Activated naive CD4-positive, alpha-beta T cell treated with anti-CD3 and anti-CD28 coated beads for 36 hours (primary cell): ENCODE measurements at regions not wholly inside any gene's neighbourhood (a gene's known extent, or its start where the extent isn't known, plus 50 kb on each side); places are given as distances from the start of the nearest gene placed in this dataset.

Experiments used
- CTCF ChIA-PET: fragments of 350-600 bp; sonication (Branson Sonifier 250); formaldehyde crosslinking; loops from one replicate; lab custom pipeline; 2021; ENCODE audit warnings: antibody characterized with exemption; lab: Charles Lee
- DNase-seq: peaks from one replicate; pipeline ENCODE4 v3.0.0-alpha.2; 2020
- H3K27ac Mint-ChIP-seq: one replicate; pipeline ENCODE4 v1.8.0; 2021; ENCODE audit warnings: mild to moderate bottlenecking, mixed read lengths
- H3K27me3 Mint-ChIP-seq: one replicate; pipeline ENCODE4 v1.8.0; 2021; ENCODE audit warnings: low read depth, mixed read lengths
- H3K36me3 Mint-ChIP-seq: one replicate; pipeline ENCODE4 v1.8.0; 2021; ENCODE audit warnings: low read depth, mixed read lengths
- H3K4me1 Mint-ChIP-seq: one replicate; pipeline ENCODE4 v1.8.0; 2021; ENCODE audit warnings: low read depth, mixed read lengths
- H3K4me3 Mint-ChIP-seq: one replicate; pipeline ENCODE4 v1.8.0; 2021; ENCODE audit warnings: mild to moderate bottlenecking, moderate library complexity, mixed read lengths
- H3K9me3 Mint-ChIP-seq: one replicate; pipeline ENCODE4 v1.8.0; 2021; ENCODE audit warnings: mixed read lengths
- intact Hi-C: fragments of 100-400 bp; cut with micrococcal nuclease; formaldehyde crosslinking; loops from one replicate; pipeline ENCODE4 v1.15.1; 2023

DNA sequence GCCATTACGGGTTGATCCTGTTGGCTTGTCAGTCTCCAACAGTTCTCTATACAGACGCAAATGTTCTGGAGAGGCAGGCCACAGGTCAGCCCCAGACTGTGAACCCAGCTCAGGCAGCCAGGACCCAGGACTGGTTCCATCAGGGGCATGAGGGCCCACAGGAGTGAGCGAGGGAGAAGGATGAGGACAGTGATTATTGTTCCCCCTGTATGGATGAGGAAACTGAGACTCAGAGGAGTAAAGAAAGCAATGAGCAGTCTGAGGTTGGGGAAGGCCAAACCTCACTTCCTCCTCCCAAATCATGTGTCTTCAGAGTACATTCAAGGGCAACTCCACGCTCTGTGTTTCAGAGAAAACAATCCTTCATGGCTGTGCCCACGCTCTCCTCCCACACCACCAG is 121.9 kb downstream of the RPLP1 start:
- Mint-ChIP-seq H3K4me1 (peaks cover 30% of the 10 kb centered on the region), H3K4me3 (no peak overlapping the region), H3K27ac (peak overlapping the region; percentile 69), H3K36me3 (no peaks in the 10 kb centered on the region), H3K9me3 (no peaks in the 10 kb centered on the region), H3K27me3 (no peaks in the 10 kb centered on the region)
- intact Hi-C loops = loop anchor here (1.0 to 10.0 kb wide), 8 partner anchors 51 to 683 kb away; partner anchors contain the start of gene TLE3
- CTCF ChIA-PET = no interaction called here
- peak; percentile 34 for DNase-seq

DNA sequence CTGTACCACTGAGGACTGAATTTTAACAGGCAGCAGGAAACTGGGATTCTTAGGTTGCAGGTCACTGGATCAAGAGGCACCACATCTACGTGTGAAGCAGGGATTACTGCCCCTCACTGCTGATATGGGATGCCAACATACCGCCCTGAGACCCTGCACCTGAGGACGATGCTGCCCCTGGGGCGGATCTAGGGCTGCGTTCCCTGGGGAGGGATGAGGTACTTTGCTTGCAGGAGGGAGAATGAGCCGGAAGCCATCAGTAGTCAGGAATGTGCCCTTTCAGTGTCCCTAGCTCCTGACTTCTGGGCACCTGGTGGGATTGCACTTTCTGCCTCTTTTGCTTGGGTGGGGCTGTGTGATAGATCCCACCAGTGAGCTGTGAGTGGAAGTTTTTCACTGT is 122.8 kb downstream of the RPLP1 start:
- Mint-ChIP-seq H3K27me3 (no peaks in the 10 kb centered on the region), H3K36me3 (no peaks in the 10 kb centered on the region), H3K4me1 (peaks cover 30% of the 10 kb centered on the region), H3K27ac (peak overlapping the region; percentile 17), H3K9me3 (no peaks in the 10 kb centered on the region), H3K4me3 (no peak overlapping the region)
- intact Hi-C loops = loop anchor here (2.0 to 10.0 kb wide), 4 partner anchors 101 to 917 kb away; no protein-coding TSS in a partner anchor
- no peak for DNase-seq
- CTCF ChIA-PET = interaction anchor here (0.7 to 2.1 kb wide), 7 partner anchors 94 to 1148 kb away, joined by 3 to 5 read pairs (median 3); no protein-coding TSS in a partner anchor

DNA sequence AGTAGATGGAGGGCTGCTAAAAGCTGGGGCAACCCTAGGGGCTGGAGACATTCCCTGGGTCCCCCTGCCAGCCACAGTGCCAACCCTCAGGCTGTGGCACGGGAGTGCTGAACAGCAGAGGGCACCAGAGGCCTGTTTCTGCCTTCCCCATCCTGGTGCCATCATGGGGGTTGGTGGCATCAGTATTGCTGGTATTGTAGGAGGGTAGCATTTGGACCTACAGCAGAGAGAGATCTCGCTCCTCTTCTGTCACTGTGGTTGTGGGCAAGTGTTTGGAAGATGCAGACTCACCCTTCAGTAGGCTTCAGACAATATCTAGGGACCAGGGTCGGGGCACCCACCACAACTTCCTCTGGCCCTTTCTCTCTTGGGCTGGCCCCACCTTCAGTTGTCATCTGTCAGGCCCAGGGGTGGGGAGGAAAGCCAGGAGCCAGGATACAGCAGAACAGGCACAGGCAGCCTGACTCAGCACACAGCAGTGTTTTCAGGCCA is 123.5 kb downstream of the RPLP1 start:
- Mint-ChIP-seq H3K9me3 (no peaks in the 10 kb centered on the region), H3K27me3 (no peaks in the 10 kb centered on the region), H3K4me1 (peaks cover 30% of the 10 kb centered on the region), H3K4me3 (no peak overlapping the region), H3K36me3 (no peaks in the 10 kb centered on the region), H3K27ac (peak overlapping the region; percentile 17)
- DNase-seq = peak; percentile 82
- intact Hi-C loops = loop anchor here (2.0 to 10.0 kb wide), 4 partner anchors 379 to 916 kb away; no protein-coding TSS in a partner anchor
- CTCF ChIA-PET = interaction anchor here (0.7 to 2.1 kb wide), 11 partner anchors 17 to 1147 kb away, joined by 3 to 5 read pairs (median 3); no protein-coding TSS in a partner anchor

DNA sequence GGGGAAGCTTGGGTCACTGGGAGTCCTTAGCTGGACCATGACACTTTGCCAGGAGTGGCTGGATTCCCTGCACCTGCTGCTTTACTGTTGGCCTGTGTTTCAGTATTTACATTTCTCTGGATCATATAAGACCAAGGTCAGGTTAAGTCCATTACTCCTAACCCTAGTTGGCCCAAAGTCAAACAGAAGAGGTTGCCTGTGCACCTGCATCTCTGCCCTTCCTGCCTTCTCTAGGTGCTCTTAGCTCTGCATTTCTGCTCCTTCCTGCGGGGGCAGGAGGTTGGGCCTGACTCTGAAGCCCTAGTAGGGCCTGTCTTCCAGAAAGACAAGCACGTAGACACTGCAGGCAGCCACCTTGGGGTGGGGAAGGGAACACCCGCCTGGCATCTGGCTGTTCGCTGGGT is 124.3 kb downstream of the RPLP1 start:
- CTCF ChIA-PET = interaction anchor here (0.6 to 2.1 kb wide), 16 partner anchors 15 to 912 kb away, joined by 3 to 7 read pairs (median 3); no protein-coding TSS in a partner anchor
- DNase-seq = peak; percentile 27
- intact Hi-C loops = loop anchor here (2.0 to 10.0 kb wide), 4 partner anchors 378 to 915 kb away; no protein-coding TSS in a partner anchor
- Mint-ChIP-seq H3K27ac (no peak overlapping the region), H3K27me3 (no peaks in the 10 kb centered on the region), H3K4me3 (no peak overlapping the region), H3K36me3 (no peaks in the 10 kb centered on the region), H3K4me1 (peaks cover 30% of the 10 kb centered on the region), H3K9me3 (no peaks in the 10 kb centered on the region)

DNA sequence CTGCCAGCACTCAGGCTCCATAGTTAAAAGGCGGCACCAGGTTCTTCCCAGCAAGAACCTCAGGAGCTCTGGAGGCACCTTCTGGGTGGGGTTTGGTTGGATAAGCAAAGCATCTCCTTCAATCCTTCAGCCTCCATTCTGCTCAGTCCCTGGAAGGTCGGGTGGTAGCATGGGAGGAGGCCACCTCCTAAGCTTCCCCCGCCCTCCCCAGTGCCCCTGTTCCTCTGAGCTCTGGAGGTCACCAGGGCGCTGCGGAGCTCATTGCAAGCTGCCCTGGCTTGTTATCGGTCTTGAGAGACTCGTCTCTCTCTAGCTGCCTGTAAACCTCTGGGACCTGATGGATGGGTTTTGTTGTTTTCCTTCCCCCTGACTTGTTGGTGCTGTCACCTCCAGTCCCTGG is 124.8 kb downstream of the RPLP1 start:
- no peak overlapping the region for H3K27ac Mint-ChIP-seq
- H3K36me3 Mint-ChIP-seq = no peaks in the 10 kb centered on the region
- H3K4me3 Mint-ChIP-seq = no peak overlapping the region

DNA sequence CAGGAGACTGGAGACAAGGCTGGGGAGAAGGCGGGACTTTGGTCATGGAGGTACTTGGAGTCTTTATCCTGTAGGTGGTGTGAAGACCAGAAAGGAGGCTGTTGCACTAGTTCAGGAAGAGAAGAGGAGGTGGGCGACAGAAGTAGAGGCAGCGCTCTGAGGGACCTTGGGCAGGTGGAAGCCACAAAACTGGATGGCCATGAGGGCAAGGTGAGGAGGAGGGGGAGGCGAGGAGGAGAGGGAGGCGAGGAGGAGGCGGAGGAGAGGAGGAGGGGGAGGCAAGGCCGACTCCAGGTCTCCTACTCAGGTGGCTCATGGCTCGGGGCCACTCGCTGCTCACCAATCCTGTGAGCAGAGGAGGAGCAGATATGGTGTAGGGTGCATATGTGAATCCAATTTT is 125.6 kb downstream of the RPLP1 start:
- CTCF ChIA-PET = no interaction called here

More for the DNA sequence above, 124.8 kb downstream of the RPLP1 start:
- Mint-ChIP-seq H3K27me3 (no peaks in the 10 kb centered on the region), H3K9me3 (no peaks in the 10 kb centered on the region), H3K4me1 (peaks cover 30% of the 10 kb centered on the region)
- no peak for DNase-seq
- CTCF ChIA-PET = interaction anchor here (0.6 to 2.1 kb wide), 9 partner anchors 16 to 912 kb away, joined by 3 to 7 read pairs (median 4); no protein-coding TSS in a partner anchor
- intact Hi-C loops = loop anchor here (2.0 to 10.0 kb wide), 4 partner anchors 377 to 915 kb away; no protein-coding TSS in a partner anchor

DNA sequence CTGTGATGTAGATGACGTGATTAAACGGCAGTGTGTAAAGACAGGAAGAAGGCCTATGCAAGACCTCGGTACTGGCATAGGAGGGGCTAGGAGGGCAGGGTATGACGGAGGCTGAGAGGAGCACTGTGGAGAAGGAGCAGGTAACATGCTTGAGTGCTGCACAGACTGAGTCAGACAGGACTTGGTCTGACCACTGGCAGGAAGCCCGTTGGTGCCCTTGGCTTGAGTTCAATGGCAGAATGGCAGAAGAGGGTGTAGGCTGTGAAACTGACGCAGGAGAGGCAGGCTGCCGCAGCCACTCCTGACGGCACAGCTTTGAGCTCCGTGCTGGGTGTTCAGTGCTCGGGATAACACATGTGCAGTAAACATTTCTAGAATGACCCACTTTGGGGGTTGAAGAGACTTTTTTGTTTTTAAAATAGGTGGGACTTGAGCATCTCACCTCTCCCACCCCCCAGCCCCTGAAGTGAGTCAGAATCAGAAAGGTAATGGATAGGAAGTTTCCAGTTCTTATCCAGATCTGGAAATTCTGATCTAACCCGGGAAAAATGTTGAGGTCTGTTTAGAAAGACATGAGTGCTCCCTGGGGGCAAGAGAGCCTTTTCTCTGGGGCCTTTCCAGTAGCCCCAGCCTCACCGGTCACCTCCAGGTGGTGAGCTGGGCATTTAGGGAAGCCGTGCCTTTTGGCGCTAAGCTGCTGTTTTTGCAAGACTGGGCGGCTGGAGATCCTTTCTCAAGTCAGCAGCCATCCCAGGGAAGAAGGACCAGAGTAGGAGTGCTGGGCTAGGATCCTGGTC is 126.4 kb downstream of the RPLP1 start:
- intact Hi-C loops = loop anchor here (5.0 to 10.0 kb wide), 3 partner anchors 376 to 913 kb away; no protein-coding TSS in a partner anchor
- peaks cover 28% of the 10 kb centered on the region for H3K4me1 Mint-ChIP-seq
- no peak overlapping the region for H3K27ac Mint-ChIP-seq
- H3K36me3 Mint-ChIP-seq = no peaks in the 10 kb centered on the region
- H3K4me3 Mint-ChIP-seq = no peak overlapping the region
- no peaks in the 10 kb centered on the region for H3K27me3 Mint-ChIP-seq
- CTCF ChIA-PET = no interaction called here
- DNase-seq = no peak
- H3K9me3 Mint-ChIP-seq = no peaks in the 10 kb centered on the region

More for the DNA sequence above, 125.6 kb downstream of the RPLP1 start:
- Mint-ChIP-seq H3K27ac (no peak overlapping the region), H3K27me3 (no peaks in the 10 kb centered on the region), H3K9me3 (no peaks in the 10 kb centered on the region), H3K36me3 (no peaks in the 10 kb centered on the region), H3K4me1 (peaks cover 30% of the 10 kb centered on the region), H3K4me3 (no peak overlapping the region)
- no peak for DNase-seq
- intact Hi-C loops = loop anchor here (5.0 to 10.0 kb wide), 3 partner anchors 377 to 914 kb away; no protein-coding TSS in a partner anchor

DNA sequence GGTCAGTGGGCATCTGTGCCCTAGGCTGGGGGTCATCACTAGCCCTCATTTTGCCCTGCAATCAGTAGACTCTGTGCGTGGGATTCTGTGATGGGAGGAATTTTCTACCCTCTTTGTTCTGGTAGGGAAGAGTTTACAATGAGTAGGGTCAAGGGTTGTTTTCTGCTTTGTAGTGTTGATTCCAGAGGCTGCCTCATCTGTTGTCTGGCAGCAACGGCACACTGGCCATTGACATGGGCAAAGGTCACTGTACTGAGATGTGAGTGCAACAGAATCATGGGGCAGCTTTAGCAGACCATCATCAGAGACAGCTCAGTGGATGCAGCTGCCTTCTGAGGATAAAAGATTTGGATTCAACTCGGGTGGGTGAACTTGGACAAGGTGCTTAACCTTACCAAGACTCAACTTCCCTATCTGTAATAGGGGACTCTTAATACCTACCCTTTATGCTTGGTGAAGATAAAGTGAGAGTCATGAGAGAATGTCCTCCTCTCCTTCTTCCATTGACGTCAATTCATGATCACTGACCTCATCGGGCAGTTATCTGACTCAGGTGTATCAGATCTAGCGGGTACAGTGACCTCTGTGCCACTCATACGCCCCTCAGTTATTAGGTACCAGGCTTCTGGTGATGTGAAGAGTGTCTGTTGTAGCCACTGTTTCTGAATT is 127.5 kb downstream of the RPLP1 start:
- Mint-ChIP-seq H3K27me3 (no peaks in the 10 kb centered on the region), H3K9me3 (no peaks in the 10 kb centered on the region)
- intact Hi-C loops = loop anchor here (5.0 to 10.0 kb wide), 3 partner anchors 375 to 912 kb away; no protein-coding TSS in a partner anchor

DNA sequence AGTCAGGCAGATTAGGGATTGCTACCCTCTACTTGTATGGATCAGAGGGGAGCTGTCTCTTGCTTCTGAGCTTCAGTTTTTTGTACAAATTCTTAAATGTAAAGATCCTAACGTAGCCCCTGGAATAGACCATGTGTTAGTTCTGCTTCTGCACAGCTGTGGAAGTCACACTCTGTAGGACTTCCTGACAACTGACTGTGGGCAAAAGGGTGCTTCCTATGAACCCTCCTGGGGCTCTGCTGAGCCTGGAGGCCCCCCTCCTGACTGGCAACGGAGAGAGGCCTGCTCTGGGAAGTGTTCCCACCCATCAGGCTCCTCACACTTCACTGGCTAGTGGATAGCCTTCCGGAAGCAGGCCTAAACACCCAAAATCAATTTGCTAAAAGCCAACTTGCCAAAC is 131.0 kb downstream of the RPLP1 start:
- H3K27ac Mint-ChIP-seq = no peak overlapping the region
- no peak overlapping the region for H3K4me3 Mint-ChIP-seq
- peaks cover 5% of the 10 kb centered on the region for H3K4me1 Mint-ChIP-seq
- H3K9me3 Mint-ChIP-seq = no peaks in the 10 kb centered on the region
- no peaks in the 10 kb centered on the region for H3K27me3 Mint-ChIP-seq
- DNase-seq = no peak
- intact Hi-C loops = no loop called here
- CTCF ChIA-PET = no interaction called here
- no peaks in the 10 kb centered on the region for H3K36me3 Mint-ChIP-seq

More for the DNA sequence above, 127.5 kb downstream of the RPLP1 start:
- H3K4me1 Mint-ChIP-seq = peaks cover 18% of the 10 kb centered on the region
- CTCF ChIA-PET = interaction anchor here (0.5 kb wide), 1 partner anchor 132 kb away, joined by 3 read pairs; no protein-coding TSS in a partner anchor
- H3K36me3 Mint-ChIP-seq = no peaks in the 10 kb centered on the region
- H3K4me3 Mint-ChIP-seq = no peak overlapping the region
- no peak for DNase-seq
- no peak overlapping the region for H3K27ac Mint-ChIP-seq

DNA sequence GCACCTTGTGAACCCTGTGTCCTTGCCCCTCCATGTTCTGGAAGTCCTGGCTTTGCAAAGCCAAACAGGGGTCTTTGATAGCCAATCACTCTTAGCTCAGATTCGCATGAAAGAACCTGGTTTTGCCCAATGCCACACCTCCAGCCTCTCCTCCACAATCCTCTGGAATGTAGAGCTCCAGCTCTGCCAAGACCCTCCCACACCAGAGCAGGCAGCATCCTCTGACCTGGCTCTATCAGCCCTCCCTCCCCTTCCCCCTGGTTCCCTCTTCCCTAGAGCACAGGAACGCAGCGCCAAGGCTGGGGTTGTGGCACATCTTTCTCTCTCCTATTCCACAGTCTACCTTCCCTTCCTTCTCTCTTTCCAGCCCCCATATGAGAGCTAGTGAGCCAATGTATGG is 133.3 kb downstream of the RPLP1 start:
- intact Hi-C loops = no loop called here
- DNase-seq = no peak
- Mint-ChIP-seq H3K4me3 (no peak overlapping the region), H3K36me3 (no peaks in the 10 kb centered on the region), H3K27ac (no peak overlapping the region), H3K27me3 (no peaks in the 10 kb centered on the region), H3K4me1 (peaks cover 5% of the 10 kb centered on the region), H3K9me3 (no peaks in the 10 kb centered on the region)
- CTCF ChIA-PET = no interaction called here

DNA sequence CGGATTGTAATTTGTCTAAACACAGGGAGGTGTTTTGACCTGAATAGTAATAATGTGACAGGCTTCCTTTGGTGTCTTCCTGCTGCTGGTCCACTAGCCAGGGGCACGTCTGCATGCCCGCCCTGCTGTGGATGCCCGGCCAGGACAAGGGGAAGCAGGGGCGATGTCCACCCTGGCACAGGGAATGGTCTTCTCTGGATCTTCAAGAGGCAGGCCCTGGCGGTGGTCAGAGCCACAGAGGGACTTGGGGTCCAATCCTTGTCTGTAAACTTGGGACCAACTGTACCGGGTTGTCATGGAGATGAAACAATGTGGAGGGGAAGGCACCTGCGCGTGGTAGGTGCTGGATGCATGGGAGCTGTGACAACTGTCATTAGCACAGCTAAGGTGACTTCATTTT is 134.1 kb downstream of the RPLP1 start:
- no peak overlapping the region for H3K4me3 Mint-ChIP-seq
- CTCF ChIA-PET = no interaction called here
- H3K4me1 Mint-ChIP-seq = peaks cover 5% of the 10 kb centered on the region
- no peak for DNase-seq
- no peak overlapping the region for H3K27ac Mint-ChIP-seq
- H3K36me3 Mint-ChIP-seq = no peaks in the 10 kb centered on the region
- no peaks in the 10 kb centered on the region for H3K27me3 Mint-ChIP-seq
- intact Hi-C loops = no loop called here
- H3K9me3 Mint-ChIP-seq = no peaks in the 10 kb centered on the region
